ENCODE measurements at regions not wholly inside any gene's neighbourhood (a gene's known extent, or its start where the extent isn't known, plus 50 kb on each side); places are given as distances from the start of the nearest gene placed in this dataset.
"Not testable (repeated sequence)": the region's sequence is repeated elsewhere in the genome, so short reads cannot be mapped to it uniquely, and the experiment has no call there.

- no peak for DNase-seq
These were observed 382.6 kb upstream of the GOT2 start for GRCh38 chr16:59116744-59117143.

- no peak for DNase-seq
These were observed 380.7 kb upstream of the GOT2 start for GRCh38 chr16:59114790-59115189.

- no peak for DNase-seq
These were observed 379.0 kb upstream of the GOT2 start for GRCh38 chr16:59113004-59113670.

- DNase-seq: no peak
These were observed 377.2 kb upstream of the GOT2 start for GRCh38 chr16:59111280-59111679.

GRCh38 chr16:59108374-59108773 is 374.3 kb upstream of the GOT2 start:
- no peak for DNase-seq

GRCh38 chr16:59096682-59097081 is 362.6 kb upstream of the GOT2 start:
- not testable (repeated sequence) for DNase-seq

- DNase-seq: no peak
These were observed 356.4 kb upstream of the GOT2 start for GRCh38 chr16:59090541-59090940.

- DNase-seq: no peak
These were observed 354.3 kb upstream of the GOT2 start for GRCh38 chr16:59088431-59088830.

GRCh38 chr16:59087641-59088040 is 353.5 kb upstream of the GOT2 start:
- no peak for DNase-seq

GRCh38 chr16:59067205-59067604 is 333.1 kb upstream of the GOT2 start:
- no peak for DNase-seq

- DNase-seq: no peak
These were observed 326.1 kb upstream of the GOT2 start for GRCh38 chr16:59060207-59060606.

- no peak for DNase-seq
These were observed 324.1 kb upstream of the GOT2 start for GRCh38 chr16:59058250-59058649.

- no peak for DNase-seq
These were observed 319.8 kb upstream of the GOT2 start for GRCh38 chr16:59053911-59054310.

- no peak for DNase-seq
These were observed 318.1 kb upstream of the GOT2 start for GRCh38 chr16:59052231-59052630.

GRCh38 chr16:59048876-59049275 is 314.8 kb upstream of the GOT2 start:
- no peak for DNase-seq

- DNase-seq: no peak
These were observed 313.0 kb upstream of the GOT2 start for GRCh38 chr16:59047114-59047513.

GRCh38 chr16:59046335-59046734 is 312.2 kb upstream of the GOT2 start:
- no peak for DNase-seq

- no peak for DNase-seq
These were observed 311.4 kb upstream of the GOT2 start for GRCh38 chr16:59045501-59045900.

- DNase-seq: no peak
These were observed 310.5 kb upstream of the GOT2 start for GRCh38 chr16:59044616-59045015.

- no peak for DNase-seq
These were observed 308.2 kb upstream of the GOT2 start for GRCh38 chr16:59042301-59042700.

- DNase-seq: no peak
These were observed 305.1 kb upstream of the GOT2 start for GRCh38 chr16:59039066-59039720.

- DNase-seq: no peak
These were observed 296.9 kb upstream of the GOT2 start for GRCh38 chr16:59030923-59031485.

- no peak for DNase-seq
These were observed 287.6 kb upstream of the GOT2 start for GRCh38 chr16:59021751-59022150.

- DNase-seq: no peak
These were observed 279.8 kb upstream of the GOT2 start for GRCh38 chr16:59013930-59014329.

- no peak for DNase-seq
These were observed 265.6 kb upstream of the GOT2 start for GRCh38 chr16:58999762-59000161.

Data from COR-L47 (cell line).